ENCODE measurements at regions not wholly inside any gene's neighbourhood (a gene's known extent, or its start where the extent isn't known, plus 50 kb on each side); places are given as distances from the start of the nearest gene placed in this dataset.
"Not testable (repeated sequence)": the region's sequence is repeated elsewhere in the genome, so short reads cannot be mapped to it uniquely, and the experiment has no call there.

- POLR2A ChIA-PET (ENCODE audit: low non-redundant PET): no interaction called here
- peak; percentile 43 for DNase-seq (ENCODE audit: low spot score)
- CTCF ChIA-PET: interaction anchor here (0.5 kb wide), 1 partner anchor 133 kb away, joined by 3 read pairs; no protein-coding TSS in a partner anchor
- TF ChIP-seq CTCF (conservative IDR thresholded peaks at IDR 0.05; ENCODE audit: low read depth): 0 out of 2 replicates have a peak, but pooled peaks have one; percentile 16
- H3K27ac ChIP-seq: no peak overlapping the region
These were observed 73.8 kb upstream of the ANKS1B start for GRCh38 chr12:100058482-100059029.

GRCh38 chr12:100046202-100046601 lies 61.5 kb upstream of the ANKS1B start:
- CTCF ChIA-PET; DNase-seq (ENCODE audit: low spot score); POLR2A ChIA-PET (ENCODE audit: low non-redundant PET); H3K27ac ChIP-seq: not testable (repeated sequence)

GRCh38 chr12:100044266-100044665 lies 59.5 kb upstream of the ANKS1B start:
- ChIA-PET POLR2A (ENCODE audit: low non-redundant PET) (no interaction called here), CTCF (no interaction called here)
- no peak overlapping the region for H3K27ac ChIP-seq
- no peak for DNase-seq (ENCODE audit: low spot score)
- no peak for TF ChIP-seq CTCF (conservative IDR thresholded peaks at IDR 0.05; ENCODE audit: low read depth)

GRCh38 chr12:100043631-100044030 lies 58.9 kb upstream of the ANKS1B start:
- TF ChIP-seq CTCF (conservative IDR thresholded peaks at IDR 0.05; ENCODE audit: low read depth): no peak
- ChIA-PET CTCF (no interaction called here), POLR2A (ENCODE audit: low non-redundant PET) (no interaction called here)
- H3K27ac ChIP-seq: no peak overlapping the region
- no peak for DNase-seq (ENCODE audit: low spot score)
